Osteoblast (primary cell): ENCODE measurements at regions not wholly inside any gene's neighbourhood (a gene's known extent, or its start where the extent isn't known, plus 50 kb on each side); places are given as distances from the start of the nearest gene placed in this dataset.

Experiments
- DNase-seq: peaks from one replicate; pipeline ENCODE4 v3.0.0; 2011; ENCODE audit warnings: low spot score, mixed read lengths; ENCODE audit not compliant: insufficient read length; ENCODE audit errors: missing footprints
- H2AFZ ChIP-seq: 2 replicates; pipeline ENCODE4 v1.6.0; 2011; ENCODE audit warnings: mild to moderate bottlenecking, low read length
- H3K27ac ChIP-seq: 2 replicates; pipeline ENCODE4 v1.5.1; 2011; ENCODE audit warnings: mild to moderate bottlenecking, low read depth, low read length, moderate library complexity
- H3K27me3 ChIP-seq: 2 replicates; pipeline ENCODE4 v1.6.0; 2012; ENCODE audit warnings: mild to moderate bottlenecking, control low read depth, inconsistent platforms, low read length, moderate library complexity; ENCODE audit not compliant: insufficient read depth
- H3K36me3 ChIP-seq: 2 replicates; pipeline ENCODE4 v1.5.1; 2011; ENCODE audit warnings: mild to moderate bottlenecking, low read length, control low read depth, moderate library complexity; ENCODE audit not compliant: insufficient read depth
- H3K4me1 ChIP-seq: 2 replicates; pipeline ENCODE4 v1.5.1; 2011; ENCODE audit warnings: mild to moderate bottlenecking, low read length, control low read depth, moderate library complexity; ENCODE audit not compliant: insufficient read depth
- H3K4me2 ChIP-seq: 2 replicates; pipeline ENCODE4 v1.6.0; 2011; ENCODE audit warnings: mild to moderate bottlenecking, low read length; ENCODE audit not compliant: insufficient read depth
- H3K4me3 ChIP-seq: fragments of 200-600 bp; sonication (generic); 3 replicates; pipeline ENCODE4 v1.5.1; 2012; ENCODE audit warnings: mild to moderate bottlenecking, low read length, inconsistent platforms; ENCODE audit not compliant: insufficient read depth
- H3K79me2 ChIP-seq: 2 replicates; pipeline ENCODE4 v1.6.0; 2012; ENCODE audit warnings: mild to moderate bottlenecking, low read length, control low read depth, inconsistent platforms; ENCODE audit not compliant: insufficient read depth
- H3K9me3 ChIP-seq: 2 replicates; pipeline ENCODE4 v1.5.1; 2011; ENCODE audit warnings: low read depth, low read length, control low read depth
- H4K20me1 ChIP-seq: 2 replicates; pipeline ENCODE4 v1.6.0; 2012; ENCODE audit warnings: mild to moderate bottlenecking, low read length, control low read depth; ENCODE audit not compliant: insufficient read depth
- CTCF ChIP-seq: IDR thresholded peaks from 2 replicates; pipeline ENCODE4 v1.5.1; 2011; ENCODE audit warnings: mild to moderate bottlenecking, low read depth, low read length, moderate library complexity; ENCODE audit errors: extremely low read depth

- Histone ChIP-seq H3K27me3 (no peaks in the 10 kb centered on the region), H3K27ac (no peak overlapping the region), H3K9me3 (no peaks in the 10 kb centered on the region), H3K4me2 (no peak overlapping the region), H3K4me3 (no peak overlapping the region), H3K4me1 (no peaks in the 10 kb centered on the region), H3K36me3 (no peaks in the 10 kb centered on the region), H2AFZ (no peak overlapping the region), H4K20me1 (no peaks in the 10 kb centered on the region), H3K79me2 (no peaks in the 10 kb centered on the region)
- no peak for TF ChIP-seq CTCF
- no peak for DNase-seq
Measured at GRCh38 chr20:24362080-24362479, 107.3 kb upstream of the SYNDIG1 start.

GRCh38 chr20:24361541-24361940 is 107.9 kb upstream of the SYNDIG1 start:
- Histone ChIP-seq H3K4me2 (no peak overlapping the region), H4K20me1 (no peaks in the 10 kb centered on the region), H3K36me3 (no peaks in the 10 kb centered on the region), H2AFZ (no peak overlapping the region), H3K79me2 (no peaks in the 10 kb centered on the region), H3K27me3 (no peaks in the 10 kb centered on the region), H3K9me3 (no peaks in the 10 kb centered on the region), H3K4me1 (no peaks in the 10 kb centered on the region), H3K27ac (no peak overlapping the region), H3K4me3 (no peak overlapping the region)
- TF ChIP-seq CTCF: no peak
- no peak for DNase-seq

- Histone ChIP-seq H3K27ac (no peak overlapping the region), H3K36me3 (no peaks in the 10 kb centered on the region), H3K27me3 (no peaks in the 10 kb centered on the region), H3K4me2 (no peak overlapping the region), H3K79me2 (no peaks in the 10 kb centered on the region), H3K4me3 (no peak overlapping the region), H3K9me3 (no peaks in the 10 kb centered on the region), H4K20me1 (no peaks in the 10 kb centered on the region), H3K4me1 (no peaks in the 10 kb centered on the region), H2AFZ (no peak overlapping the region)
- no peak for TF ChIP-seq CTCF
- no peak for DNase-seq
Measured at GRCh38 chr20:24360531-24360930, 108.9 kb upstream of the SYNDIG1 start.

GRCh38 chr20:24359321-24360027 is 110.0 kb upstream of the SYNDIG1 start:
- TF ChIP-seq CTCF: no peak
- Histone ChIP-seq H3K27me3 (no peaks in the 10 kb centered on the region), H3K9me3 (no peaks in the 10 kb centered on the region), H4K20me1 (no peaks in the 10 kb centered on the region), H3K4me2 (no peak overlapping the region), H3K4me1 (no peaks in the 10 kb centered on the region), H3K36me3 (no peaks in the 10 kb centered on the region), H3K27ac (no peak overlapping the region), H2AFZ (no peak overlapping the region), H3K4me3 (no peak overlapping the region), H3K79me2 (no peaks in the 10 kb centered on the region)
- DNase-seq: no peak
